A549 (cell line): ENCODE measurements at regions not wholly inside any gene's neighbourhood (a gene's known extent, or its start where the extent isn't known, plus 50 kb on each side); places are given as distances from the start of the nearest gene placed in this dataset.

Source experiments
- ATAC-seq, 2 experiments: fragments of 200-7000 bp in 1 of 2; fragments of >200 bp in 1 of 2; cut with Nextera tagmentation in 1 of 2; cut with Tn5 transposase in 1 of 2; 3 replicates each; pipeline versions ENCODE4 v1.8.0 to v1.9.1; 2018 to 2020; ENCODE audit warnings: mild to moderate bottlenecking in 1 of 2, moderate library complexity in 1 of 2
- CTCF ChIA-PET: fragments of 300-600 bp; sonication (Branson Sonifier 250); formaldehyde crosslinking; extraction: SDS; loops from one replicate; lab custom pipeline; 2021; ENCODE audit warnings: antibody characterized with exemption, inconsistent platforms; lab: Yijun Ruan, JAX
- POLR2A ChIA-PET: fragments of 350-600 bp; formaldehyde crosslinking; extraction: SDS; loops from one replicate; lab custom pipeline; 2021; ENCODE audit warnings: antibody characterized with exemption, inconsistent platforms; lab: Yijun Ruan, JAX
- DNase-seq, 2 experiments: peaks; one replicate each; pipeline versions ENCODE4 v3.0.0 to v3.0.0-alpha.2; 2011 to 2016; ENCODE audit warnings: low read depth in 1 of 2, low spot score in 1 of 2
- FAIRE-seq: peaks from 2 replicates; lab custom pipeline; 2011; peaks lifted over from hg19 to GRCh38; lab: Jason Lieb, UNC
- H3K27ac ChIP-seq, 2 experiments: fragments of >200 bp; sonication (Bioruptor Twin); formaldehyde crosslinking; 3 replicates each; pipeline ENCODE4 v1.5.1; 2016 to 2017
- H3K4me1 ChIP-seq: fragments of >200 bp; sonication (Bioruptor Twin); formaldehyde crosslinking; 3 replicates; pipeline ENCODE4 v1.6.1; 2016
- H3K4me2 ChIP-seq: fragments of >200 bp; sonication (Bioruptor Twin); formaldehyde crosslinking; 3 replicates; pipeline ENCODE4 v1.6.1; 2016
- H3K4me3 ChIP-seq: fragments of >200 bp; sonication (Bioruptor Twin); formaldehyde crosslinking; 3 replicates; pipeline ENCODE4 v1.5.1; 2016
- H3K9me3 ChIP-seq: fragments of >200 bp; sonication (Bioruptor Twin); formaldehyde crosslinking; 3 replicates; pipeline ENCODE4 v1.6.1; 2016
- ATOH8 ChIP-seq: fragments of 250-450 bp; sonication (Bioruptor Pico); IDR thresholded peaks from 2 replicates; pipeline ENCODE4 v1.5.0; 2020; ENCODE audit warnings: low read depth, mild to moderate bottlenecking, moderate library complexity
- CHD2 ChIP-seq: fragments of 150-350 bp; IDR thresholded peaks from 2 replicates; pipeline ENCODE4 v1.6.1; 2014; ENCODE audit warnings: low read length; ENCODE audit not compliant: partially characterized antibody
- EHF ChIP-seq: fragments of 250-450 bp; sonication (Bioruptor Pico); IDR thresholded peaks from 2 replicates; pipeline ENCODE4 v1.5.0; 2020; ENCODE audit warnings: mild to moderate bottlenecking
- EHMT2 ChIP-seq: fragments of 200-600 bp; sonication (generic); IDR thresholded peaks from 2 replicates; pipeline ENCODE4 v1.6.1; 2016; ENCODE audit warnings: antibody characterized with exemption, low read depth, mild to moderate bottlenecking, moderate library complexity
- ESRRA ChIP-seq: fragments of 150-350 bp; IDR thresholded peaks from 2 replicates; pipeline ENCODE4 v1.6.1; 2014; ENCODE audit warnings: mild to moderate bottlenecking, low read length, borderline replicate concordance
- GATA3 ChIP-seq: IDR thresholded peaks from 2 replicates; pipeline ENCODE4 v1.6.1; 2012; ENCODE audit warnings: borderline replicate concordance
- KDM5A ChIP-seq: fragments of 200-600 bp; sonication (generic); IDR thresholded peaks from 2 replicates; pipeline ENCODE4 v1.6.1; 2016; ENCODE audit warnings: antibody characterized with exemption, mild to moderate bottlenecking
- MAFK ChIP-seq: fragments of 450-650 bp; IDR thresholded peaks from 2 replicates; pipeline ENCODE4 v1.6.1; 2014; ENCODE audit not compliant: partially characterized antibody
- MAZ ChIP-seq: fragments of 150-350 bp; IDR thresholded peaks from 2 replicates; pipeline ENCODE4 v1.6.1; 2014; ENCODE audit warnings: antibody characterized with exemption, low read depth, low read length, borderline replicate concordance
- MYC ChIP-seq: IDR thresholded peaks from 2 replicates; pipeline ENCODE4 v1.6.1; 2012; ENCODE audit warnings: mild to moderate bottlenecking, inconsistent platforms, low read length, improper control_type of control experiment, borderline replicate concordance
- NFE2L2 ChIP-seq: fragments of 150-350 bp; conservative IDR thresholded peaks from 2 replicates; pipeline ENCODE4 v1.6.1; 2014; ENCODE audit warnings: low read length
- NPAS2 ChIP-seq: fragments of 250-450 bp; sonication (Bioruptor Pico); IDR thresholded peaks from 2 replicates; pipeline ENCODE4 v1.8.0; 2022; ENCODE audit warnings: mild to moderate bottlenecking, moderate library complexity, borderline replicate concordance
- POLR2AphosphoS2 ChIP-seq: conservative IDR thresholded peaks from 2 replicates; pipeline ENCODE4 v1.6.1; 2012; ENCODE audit warnings: low read length, improper control_type of control experiment, inconsistent platforms
- RAD21 ChIP-seq, 2 experiments: fragments of >200 bp in 1 of 2; sonication (Bioruptor Twin) in 1 of 2; formaldehyde crosslinking in 1 of 2; IDR thresholded peaks in 1 of 2; conservative IDR thresholded peaks in 1 of 2; 2 replicates in 1 of 2; 3 replicates in 1 of 2; pipeline ENCODE4 v1.6.1; 2012 to 2018; ENCODE audit warnings: inconsistent platforms in 1 of 2
- RCOR1 ChIP-seq: fragments of 150-350 bp; IDR thresholded peaks from 2 replicates; pipeline ENCODE4 v1.6.1; 2014; ENCODE audit warnings: antibody characterized with exemption, low read length, low read depth
- RNF2 ChIP-seq: fragments of 200-600 bp; sonication (generic); IDR thresholded peaks from 2 replicates; pipeline ENCODE4 v1.6.1; 2016; ENCODE audit warnings: low read depth, mild to moderate bottlenecking, antibody characterized with exemption, moderate library complexity, borderline replicate concordance
- SMC3 ChIP-seq: fragments of >200 bp; sonication (Bioruptor Twin); formaldehyde crosslinking; IDR thresholded peaks from 3 replicates; pipeline ENCODE4 v1.6.1; 2018; ENCODE audit warnings: inconsistent platforms
- TP53 ChIP-seq: fragments of 250-450 bp; sonication (Bioruptor Pico); IDR thresholded peaks from 2 replicates; pipeline ENCODE4 v1.5.0; 2021; ENCODE audit warnings: mild to moderate bottlenecking, moderate library complexity
- USF2 ChIP-seq: fragments of 450-650 bp; IDR thresholded peaks from 2 replicates; pipeline ENCODE4 v1.6.1; 2014; ENCODE audit warnings: antibody characterized with exemption
- ZFP36 ChIP-seq: fragments of 450-650 bp; IDR thresholded peaks from 2 replicates; pipeline ENCODE4 v1.6.1; 2014; ENCODE audit warnings: borderline replicate concordance; ENCODE audit not compliant: partially characterized antibody
- ZSCAN20 ChIP-seq: fragments of 250-450 bp; sonication (Bioruptor Pico); IDR thresholded peaks from 2 replicates; pipeline ENCODE4 v1.8.0; 2022; ENCODE audit warnings: mild to moderate bottlenecking, moderate library complexity
- WGBS: methylation state at CpG from one replicate; pipeline ENCODE4 v1.1.6; 2017; ENCODE audit errors: missing lambda C conversion rate; 5-methylcytosine and 5-hydroxymethylcytosine counted together
- TF ChIP-seq, protein P1 (sequence below): fragments of 200-600 bp; sonication (generic); IDR thresholded peaks from 2 replicates; pipeline ENCODE4 v1.6.1; 2016; ENCODE audit warnings: antibody characterized with exemption, mild to moderate bottlenecking, moderate library complexity
- TF ChIP-seq, protein P2 (sequence below): fragments of 150-350 bp; IDR thresholded peaks from 2 replicates; pipeline ENCODE4 v1.6.1; 2014; ENCODE audit warnings: low read depth, mild to moderate bottlenecking, low read length

GRCh38 chr11:95717314-95717713, 72.3 kb downstream of the FAM76B start:
- ATAC-seq = no peak
- no peaks in the 10 kb centered on the region for H3K9me3 ChIP-seq
- no peak for DNase-seq
- H3K4me3 ChIP-seq = no peak overlapping the region
- POLR2A ChIA-PET = no interaction called here
- no peaks in the 10 kb centered on the region for H3K4me1 ChIP-seq
- TF ChIP-seq ZFP36 = no peak
- TF ChIP-seq SMC3 = no peak
- no peak for TF ChIP-seq ESRRA
- no peak overlapping the region for H3K27ac ChIP-seq
- CTCF ChIA-PET = interaction anchor here (1.2 kb wide), 1 partner anchor 12 kb away, joined by 3 read pairs; no protein-coding TSS in a partner anchor
- no peak overlapping the region for H3K4me2 ChIP-seq
- no peak for FAIRE-seq
- WGBS = 23% methylated on average over 1 of the region's 1 CpG

DNA sequence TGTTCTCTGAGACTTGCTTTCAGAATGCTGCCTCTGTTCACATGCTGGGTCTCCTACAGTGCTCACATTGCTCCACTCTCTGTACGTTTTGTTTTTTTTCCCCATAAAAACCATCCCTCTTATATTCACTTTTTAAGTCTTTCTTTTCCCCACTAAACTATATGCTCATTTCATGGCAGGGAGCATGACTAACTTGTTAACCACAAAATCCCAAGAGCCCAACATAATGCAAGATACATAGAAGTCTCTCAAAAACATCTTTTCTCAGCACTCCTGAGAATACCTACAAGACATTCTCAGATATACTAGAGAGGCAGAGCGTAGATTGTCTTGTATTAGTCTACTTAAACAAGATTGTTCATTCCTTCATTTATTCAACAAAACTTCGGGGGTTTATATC, 73.3 kb downstream of the FAM76B start:
- DNase-seq = no peak
- CTCF ChIA-PET = interaction anchor here (0.6 to 2.3 kb wide), 2 partner anchors 10 to 79 kb away, joined by 3 to 10 read pairs; no protein-coding TSS in a partner anchor
- no peaks in the 10 kb centered on the region for H3K9me3 ChIP-seq
- no peak overlapping the region for H3K27ac ChIP-seq
- H3K4me2 ChIP-seq = no peak overlapping the region
- WGBS = 34% methylated on average over 3 of the region's 3 CpGs
- FAIRE-seq = no peak
- TF ChIP-seq GATA3 = no peak
- no peak for TF ChIP-seq MAZ
- TF ChIP-seq NPAS2 = no peak
- no peak for TF ChIP-seq MAFK
- no peak for TF ChIP-seq EHF (CRISPR knock-in tag)
- no peak for TF ChIP-seq RCOR1
- no peak overlapping the region for H3K4me3 ChIP-seq
- no peak for ATAC-seq
- H3K4me1 ChIP-seq = no peaks in the 10 kb centered on the region
- POLR2A ChIA-PET = no interaction called here

DNA sequence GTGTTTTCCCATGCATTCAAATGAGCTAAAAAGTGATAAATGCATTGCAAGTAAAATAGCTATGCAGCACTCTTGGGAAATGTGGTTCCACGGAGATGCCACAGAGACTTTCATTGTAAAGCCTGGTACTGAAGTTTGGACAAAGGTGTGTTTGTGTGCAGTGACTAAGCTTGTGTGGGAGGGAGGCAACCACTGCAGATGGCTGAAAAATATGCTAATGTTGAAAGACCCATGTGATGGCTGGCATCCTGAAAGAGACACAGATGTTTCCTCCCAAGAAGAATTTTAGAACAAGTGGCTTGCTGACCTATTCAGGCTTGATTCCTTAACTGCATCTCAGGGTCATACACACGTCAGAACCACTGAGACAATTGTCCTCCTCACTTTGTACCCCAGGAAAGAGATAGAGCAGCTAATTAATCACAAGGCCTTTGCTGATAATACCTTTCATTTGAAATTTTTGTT, 73.8 kb downstream of the FAM76B start:
- CTCF ChIA-PET = interaction anchor here (0.6 to 2.3 kb wide), 2 partner anchors 10 to 79 kb away, joined by 3 to 10 read pairs; no protein-coding TSS in a partner anchor
- ATAC-seq = no peak

More for the DNA sequence above, 73.8 kb downstream of the FAM76B start:
- no peak for TF ChIP-seq USF2
- TF ChIP-seq ESRRA = no peak
- no peak for TF ChIP-seq KDM5A
- TF ChIP-seq CHD2 = no peak
- TF ChIP-seq RAD21 (conservative IDR thresholded peaks at IDR 0.05 in 1 of 2, IDR thresholded peaks at IDR 0.05 in 1 of 2) = no peak
- TF ChIP-seq, protein P1, sequence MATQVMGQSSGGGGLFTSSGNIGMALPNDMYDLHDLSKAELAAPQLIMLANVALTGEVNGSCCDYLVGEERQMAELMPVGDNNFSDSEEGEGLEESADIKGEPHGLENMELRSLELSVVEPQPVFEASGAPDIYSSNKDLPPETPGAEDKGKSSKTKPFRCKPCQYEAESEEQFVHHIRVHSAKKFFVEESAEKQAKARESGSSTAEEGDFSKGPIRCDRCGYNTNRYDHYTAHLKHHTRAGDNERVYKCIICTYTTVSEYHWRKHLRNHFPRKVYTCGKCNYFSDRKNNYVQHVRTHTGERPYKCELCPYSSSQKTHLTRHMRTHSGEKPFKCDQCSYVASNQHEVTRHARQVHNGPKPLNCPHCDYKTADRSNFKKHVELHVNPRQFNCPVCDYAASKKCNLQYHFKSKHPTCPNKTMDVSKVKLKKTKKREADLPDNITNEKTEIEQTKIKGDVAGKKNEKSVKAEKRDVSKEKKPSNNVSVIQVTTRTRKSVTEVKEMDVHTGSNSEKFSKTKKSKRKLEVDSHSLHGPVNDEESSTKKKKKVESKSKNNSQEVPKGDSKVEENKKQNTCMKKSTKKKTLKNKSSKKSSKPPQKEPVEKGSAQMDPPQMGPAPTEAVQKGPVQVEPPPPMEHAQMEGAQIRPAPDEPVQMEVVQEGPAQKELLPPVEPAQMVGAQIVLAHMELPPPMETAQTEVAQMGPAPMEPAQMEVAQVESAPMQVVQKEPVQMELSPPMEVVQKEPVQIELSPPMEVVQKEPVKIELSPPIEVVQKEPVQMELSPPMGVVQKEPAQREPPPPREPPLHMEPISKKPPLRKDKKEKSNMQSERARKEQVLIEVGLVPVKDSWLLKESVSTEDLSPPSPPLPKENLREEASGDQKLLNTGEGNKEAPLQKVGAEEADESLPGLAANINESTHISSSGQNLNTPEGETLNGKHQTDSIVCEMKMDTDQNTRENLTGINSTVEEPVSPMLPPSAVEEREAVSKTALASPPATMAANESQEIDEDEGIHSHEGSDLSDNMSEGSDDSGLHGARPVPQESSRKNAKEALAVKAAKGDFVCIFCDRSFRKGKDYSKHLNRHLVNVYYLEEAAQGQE = no peak
- TF ChIP-seq POLR2AphosphoS2 = no peak
- no peak for TF ChIP-seq MYC
- TF ChIP-seq NFE2L2 = no peak
- TF ChIP-seq ATOH8 (CRISPR knock-in tag) = no peak
- TF ChIP-seq MAZ = no peak
- TF ChIP-seq ZSCAN20 (CRISPR knock-in tag) = no peak
- TF ChIP-seq, protein P2, sequence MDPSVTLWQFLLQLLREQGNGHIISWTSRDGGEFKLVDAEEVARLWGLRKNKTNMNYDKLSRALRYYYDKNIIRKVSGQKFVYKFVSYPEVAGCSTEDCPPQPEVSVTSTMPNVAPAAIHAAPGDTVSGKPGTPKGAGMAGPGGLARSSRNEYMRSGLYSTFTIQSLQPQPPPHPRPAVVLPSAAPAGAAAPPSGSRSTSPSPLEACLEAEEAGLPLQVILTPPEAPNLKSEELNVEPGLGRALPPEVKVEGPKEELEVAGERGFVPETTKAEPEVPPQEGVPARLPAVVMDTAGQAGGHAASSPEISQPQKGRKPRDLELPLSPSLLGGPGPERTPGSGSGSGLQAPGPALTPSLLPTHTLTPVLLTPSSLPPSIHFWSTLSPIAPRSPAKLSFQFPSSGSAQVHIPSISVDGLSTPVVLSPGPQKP = no peak
- TF ChIP-seq RNF2 = no peak
- TF ChIP-seq TP53 (CRISPR knock-in tag) = no peak
- no peak for TF ChIP-seq EHMT2
- WGBS = 15% methylated on average over 2 of the region's 2 CpGs
- DNase-seq (no peak), FAIRE-seq (no peak)
- Histone ChIP-seq H3K27ac (no peak overlapping the region), H3K4me2 (no peak overlapping the region), H3K9me3 (no peaks in the 10 kb centered on the region), H3K4me3 (no peak overlapping the region), H3K4me1 (no peaks in the 10 kb centered on the region)
- POLR2A ChIA-PET = no interaction called here
